ENCODE measurements at regions not wholly inside any gene's neighbourhood (a gene's known extent, or its start where the extent isn't known, plus 50 kb on each side); places are given as distances from the start of the nearest gene placed in this dataset.

- ChIA-PET CTCF (no interaction called here), POLR2A (no interaction called here)
- TF ChIP-seq USF1 (CRISPR knock-in tag; IDR thresholded peaks at IDR 0.05) (no peak), ZNF423 (CRISPR knock-in tag; IDR thresholded peaks at IDR 0.05) (no peak), EMX1 (CRISPR knock-in tag; IDR thresholded peaks at IDR 0.05) (no peak), ZNF121 (CRISPR knock-in tag; IDR thresholded peaks at IDR 0.05) (peak; percentile 79), SOX15 (CRISPR knock-in tag; IDR thresholded peaks at IDR 0.05) (no peak), E2F5 (CRISPR knock-in tag; IDR thresholded peaks at IDR 0.05) (no peak)
- Mint-ChIP-seq H3K27ac (no peak overlapping the region), H3K4me1 (peaks cover 16% of the 10 kb centered on the region), H3K9me3 (no peaks in the 10 kb centered on the region), H3K27me3 (ENCODE audit: low read depth) (no peaks in the 10 kb centered on the region), H3K4me3 (no peak overlapping the region), H3K36me3 (no peaks in the 10 kb centered on the region)
- no peak for DNase-seq (ENCODE audit: low spot score)
- ATAC-seq = no peak
Observed at GRCh38 chr1:244974550-244974949, 110.2 kb upstream of the HNRNPU start.

GRCh38 chr1:244974106-244974505 is 109.8 kb upstream of the HNRNPU start:
- CTCF ChIA-PET = interaction anchor here (1.2 kb wide), 1 partner anchor 68 kb away, joined by 3 read pairs; no protein-coding TSS in a partner anchor
- no peak overlapping the region for H3K27ac Mint-ChIP-seq
- no peak overlapping the region for H3K4me3 Mint-ChIP-seq

More at GRCh38 chr1:244974106-244974505, 109.8 kb upstream of the HNRNPU start:
- DNase-seq (ENCODE audit: low spot score) (no peak), ATAC-seq (no peak)
- Mint-ChIP-seq H3K4me1 (peaks cover 20% of the 10 kb centered on the region), H3K27me3 (ENCODE audit: low read depth) (no peaks in the 10 kb centered on the region), H3K9me3 (no peaks in the 10 kb centered on the region), H3K36me3 (no peaks in the 10 kb centered on the region)
- POLR2A ChIA-PET = no interaction called here
- TF ChIP-seq CREM (CRISPR knock-in tag; IDR thresholded peaks at IDR 0.05) (no peak), ZNF416 (CRISPR knock-in tag; IDR thresholded peaks at IDR 0.05) (no peak), FOXK1 (CRISPR knock-in tag; IDR thresholded peaks at IDR 0.05) (no peak), CTCF (IDR thresholded peaks at IDR 0.05) (no peak), NFE2L1 (CRISPR knock-in tag; IDR thresholded peaks at IDR 0.05) (no peak), AR (CRISPR knock-in tag; IDR thresholded peaks at IDR 0.05) (no peak), CREB1 (CRISPR knock-in tag; IDR thresholded peaks at IDR 0.05) (no peak), FOXP1 (CRISPR knock-in tag; IDR thresholded peaks at IDR 0.05; ENCODE audit: borderline replicate concordance) (no peak), OVOL2 (CRISPR knock-in tag; IDR thresholded peaks at IDR 0.05; ENCODE audit: borderline replicate concordance) (no peak), NR3C1 (CRISPR knock-in tag; conservative IDR thresholded peaks at IDR 0.05; ENCODE audit: low read depth) (no peak), E2F1 (CRISPR knock-in tag; IDR thresholded peaks at IDR 0.05) (no peak), GTF2I (CRISPR knock-in tag; conservative IDR thresholded peaks at IDR 0.05) (no peak), E2F4 (CRISPR knock-in tag; IDR thresholded peaks at IDR 0.05; ENCODE audit: borderline replicate concordance, low read depth) (no peak), ZNF317 (CRISPR knock-in tag; IDR thresholded peaks at IDR 0.05; ENCODE audit: borderline replicate concordance, low read depth) (no peak)
